ENCODE measurements at regions not wholly inside any gene's neighbourhood (a gene's known extent, or its start where the extent isn't known, plus 50 kb on each side); places are given as distances from the start of the nearest gene placed in this dataset.

GRCh38 chr19:33988601-33989000 lies 183.7 kb upstream of the LSM14A start:
- TF ChIP-seq CTCF (IDR thresholded peaks at IDR 0.05; ENCODE audit: insufficient read depth, low read depth, low read length) (no peak), EZH2 (IDR thresholded peaks at IDR 0.05; ENCODE audit: insufficient read depth, low read length) (no peak)

Data from astrocyte (in vitro differentiated cells and primary cell).